GM12874 (cell line): ENCODE measurements at regions not wholly inside any gene's neighbourhood (a gene's known extent, or its start where the extent isn't known, plus 50 kb on each side); places are given as distances from the start of the nearest gene placed in this dataset.

Source experiments
- CTCF ChIP-seq: IDR thresholded peaks from 2 replicates; pipeline ENCODE4 v1.5.1; 2011; ENCODE audit warnings: low read depth, mild to moderate bottlenecking, control low read depth, low read length, moderate library complexity; ENCODE audit not compliant: insufficient read depth

DNA sequence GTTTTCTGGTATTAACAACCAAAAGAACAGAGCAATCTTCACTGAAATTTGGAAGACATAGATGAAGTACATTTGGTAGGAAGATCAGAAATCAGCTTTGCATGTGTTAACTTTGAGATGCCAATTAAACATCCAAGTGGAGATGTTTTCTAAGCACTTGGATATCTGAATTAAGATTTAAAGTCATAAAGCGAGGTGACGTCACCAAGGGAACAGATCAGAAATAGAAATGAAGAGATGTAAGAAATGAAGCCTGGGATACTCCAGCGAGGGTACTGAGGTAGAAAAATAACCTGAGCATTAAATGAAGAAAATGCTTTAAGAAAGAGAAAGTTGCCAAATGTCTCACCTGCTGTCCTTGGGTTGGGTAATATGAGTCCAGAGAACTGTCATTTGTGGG, 1223.3 kb downstream of the MAT2B start:
- no peak for TF ChIP-seq CTCF

- TF ChIP-seq CTCF: no peak
Measured at GRCh38 chr5:164735334-164735733, 1229.9 kb downstream of the MAT2B start.

- TF ChIP-seq CTCF: no peak
Measured at GRCh38 chr5:164741376-164741775, 1236.0 kb downstream of the MAT2B start.

DNA sequence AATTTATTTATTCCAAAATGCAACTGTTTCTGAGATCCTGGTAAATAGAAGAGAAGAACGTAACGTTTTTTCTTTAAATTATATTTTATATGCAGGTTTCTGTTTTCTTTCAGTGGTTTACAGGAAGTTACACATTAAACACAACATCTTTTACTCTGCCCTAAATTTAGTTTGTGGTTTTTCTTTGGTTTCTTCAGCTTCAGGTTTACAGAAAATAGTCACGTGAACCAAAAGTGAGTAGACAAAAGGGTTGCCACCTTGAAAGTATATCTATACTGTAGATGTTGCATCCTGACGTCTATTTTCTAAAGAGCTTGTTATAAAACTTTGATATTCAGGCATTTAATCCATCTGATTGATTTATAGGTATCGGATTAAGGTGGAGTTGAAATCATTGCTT, 1236.6 kb downstream of the MAT2B start:
- no peak for TF ChIP-seq CTCF

GRCh38 chr5:164746723-164747122, 1241.3 kb downstream of the MAT2B start:
- no peak for TF ChIP-seq CTCF

GRCh38 chr5:164747371-164747770, 1242.0 kb downstream of the MAT2B start:
- TF ChIP-seq CTCF: no peak

GRCh38 chr5:164748861-164749260, 1243.4 kb downstream of the MAT2B start:
- TF ChIP-seq CTCF: no peak

DNA sequence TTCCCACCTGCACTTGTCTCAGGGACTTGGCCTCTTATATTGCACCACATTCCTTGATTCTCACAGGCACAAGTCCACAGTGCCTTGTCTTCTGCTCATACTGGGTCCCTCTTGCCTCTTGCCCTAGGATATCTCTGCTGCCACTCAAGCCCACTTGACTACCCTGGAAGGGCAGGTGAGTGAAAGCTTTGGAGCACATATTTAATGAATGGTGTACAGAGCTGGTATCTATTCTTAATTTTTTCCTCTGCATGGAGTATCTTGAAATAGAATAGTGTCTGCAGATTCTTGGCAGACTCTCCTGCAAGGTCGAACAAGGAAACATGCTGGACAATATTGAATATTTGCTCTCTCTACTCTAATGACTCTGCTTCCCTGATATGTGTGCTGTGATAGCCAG, 1248.0 kb downstream of the MAT2B start:
- no peak for TF ChIP-seq CTCF
